Natural killer cell (primary cell): ENCODE measurements at regions not wholly inside any gene's neighbourhood (a gene's known extent, or its start where the extent isn't known, plus 50 kb on each side); places are given as distances from the start of the nearest gene placed in this dataset.
"Not testable (repeated sequence)": the region's sequence is repeated elsewhere in the genome, so short reads cannot be mapped to it uniquely, and the experiment has no call there.

Source experiments
- ATAC-seq, 3 donors: fragments of 150-1000 bp in 2 of 3; fragments of 200-7000 bp in 1 of 3; cut with Tn5 transposase; 1 replicate in 1 of 3; 2 replicates in 2 of 3; pipeline ENCODE4 v1.10.0; 2021; ENCODE audit warnings: mild to moderate bottlenecking in 2 of 3, moderate library complexity in 2 of 3
- DNase-seq, 2 donors: peaks; one replicate each; pipeline versions ENCODE4 v3.0.0 to v3.0.0-alpha.2; 2013 to 2021; ENCODE audit warnings: mixed read lengths in 1 of 2
- H3K27ac ChIP-seq: one replicate; pipeline ENCODE4 v1.5.1; 2013; ENCODE audit warnings: mild to moderate bottlenecking, low read length
- H3K27me3 ChIP-seq: one replicate; pipeline ENCODE4 v1.6.1; 2013; ENCODE audit warnings: low read length; ENCODE audit not compliant: control insufficient read depth, insufficient read depth
- H3K36me3 ChIP-seq: one replicate; pipeline ENCODE4 v1.6.1; 2013; ENCODE audit warnings: low read length; ENCODE audit not compliant: control insufficient read depth, insufficient read depth
- H3K4me1 ChIP-seq: one replicate; pipeline ENCODE4 v1.6.1; 2013; ENCODE audit warnings: low read length; ENCODE audit not compliant: control insufficient read depth, insufficient read depth
- H3K4me3 ChIP-seq: one replicate; pipeline ENCODE4 v1.5.1; 2013; ENCODE audit warnings: low read length
- H3K9me3 ChIP-seq: one replicate; pipeline ENCODE4 v1.6.1; 2013; ENCODE audit warnings: low read length; ENCODE audit not compliant: control insufficient read depth, insufficient read depth
- H3K27ac Mint-ChIP-seq, 2 donors: one replicate each; pipeline ENCODE4 v1.8.0; 2022; ENCODE audit warnings: mild to moderate bottlenecking in 2 of 2, mixed read lengths in 2 of 2, moderate library complexity in 1 of 2
- H3K27me3 Mint-ChIP-seq, 2 donors: one replicate each; pipeline ENCODE4 v1.8.0; 2022; ENCODE audit warnings: low read depth in 2 of 2, mixed read lengths in 2 of 2
- H3K36me3 Mint-ChIP-seq: one replicate; pipeline ENCODE4 v1.8.0; 2022; ENCODE audit warnings: mixed read lengths
- H3K4me1 Mint-ChIP-seq, 2 donors: one replicate each; pipeline ENCODE4 v1.8.0; 2022; ENCODE audit warnings: mixed read lengths in 2 of 2
- H3K4me3 Mint-ChIP-seq: one replicate; pipeline ENCODE4 v1.8.0; 2022; ENCODE audit warnings: mild to moderate bottlenecking, moderate library complexity, mixed read lengths
- H3K9me3 Mint-ChIP-seq, 2 donors: one replicate each; pipeline ENCODE4 v1.8.0; 2022; ENCODE audit warnings: mixed read lengths in 2 of 2
- CTCF ChIP-seq: fragments of 200-600 bp; IDR thresholded peaks from one replicate; pipeline ENCODE4 v1.8.0; 2022; ENCODE audit warnings: antibody characterized with exemption
- WGBS: methylation state at CpG from one replicate; pipeline ENCODE4 v1.1.7; 2013; ENCODE audit warnings: missing lambda C conversion rate; ENCODE audit not compliant: insufficient coverage; 5-methylcytosine and 5-hydroxymethylcytosine counted together
- intact Hi-C: fragments of 100-400 bp; cut with micrococcal nuclease; formaldehyde crosslinking; loops from one replicate; pipeline ENCODE4 v1.14.2; 2022

- no peaks in the 10 kb centered on the region for H3K9me3 Mint-ChIP-seq
- Histone ChIP-seq H3K9me3 (no peaks in the 10 kb centered on the region), H3K27ac (no peak overlapping the region), H3K27me3 (no peaks in the 10 kb centered on the region), H3K4me3 (no peak overlapping the region), H3K36me3 (no peaks in the 10 kb centered on the region), H3K4me1 (no peaks in the 10 kb centered on the region)
- H3K27me3 Mint-ChIP-seq = peaks cover 6 to 13% of the 10 kb centered on the region in 2 donors
- intact Hi-C loops = no loop called here
- ATAC-seq (no peak), DNase-seq (no peak)
- TF ChIP-seq CTCF = no peak
- no peaks in the 10 kb centered on the region for H3K36me3 Mint-ChIP-seq
- WGBS = 78% methylated on average over 5 of the region's 5 CpGs
- H3K4me3 Mint-ChIP-seq = no peak overlapping the region
- no peaks in the 10 kb centered on the region for H3K4me1 Mint-ChIP-seq
- no peak overlapping the region for H3K27ac Mint-ChIP-seq
Measured at GRCh38 chr20:40953856-40954255, 74.8 kb upstream of the TOP1 start.

DNA sequence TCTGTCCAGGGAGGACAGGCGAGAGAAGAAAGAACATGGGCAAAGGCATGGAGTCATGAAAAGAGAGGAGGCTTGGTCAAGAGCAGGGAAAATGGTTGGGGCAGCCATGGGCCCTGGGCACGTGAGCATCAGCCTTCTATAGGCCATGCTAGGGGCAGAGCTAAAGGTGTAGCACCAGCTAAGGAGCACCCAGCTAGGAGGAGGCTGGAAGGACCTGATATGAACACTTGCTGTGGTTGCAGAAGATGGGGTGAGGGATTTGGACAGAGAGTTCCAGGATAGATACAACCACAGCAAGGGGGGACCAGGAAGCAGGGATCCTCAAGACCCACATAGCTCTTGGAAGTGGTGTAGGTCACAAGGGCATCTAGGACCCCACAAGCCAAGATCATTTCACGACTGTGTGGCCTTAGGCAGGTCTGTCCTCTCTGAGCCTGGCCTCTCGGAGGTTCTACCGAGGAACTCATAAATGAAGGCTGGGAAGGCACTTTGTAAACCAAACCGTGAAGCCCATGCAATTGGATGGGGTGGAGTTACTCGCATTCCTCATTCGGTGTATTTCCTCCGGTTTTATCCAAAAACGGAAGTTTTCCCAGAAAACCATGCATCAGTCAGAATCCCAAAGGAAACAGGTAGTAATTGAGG lies 74.0 kb upstream of the TOP1 start:
- H3K27me3 ChIP-seq = no peaks in the 10 kb centered on the region
- no peak for TF ChIP-seq CTCF
- Mint-ChIP-seq H3K9me3 (no peaks in the 10 kb centered on the region), H3K27ac (no peak overlapping the region), H3K27me3 (peaks cover 6 to 13% of the 10 kb centered on the region in 2 donors), H3K4me3 (no peak overlapping the region), H3K36me3 (no peaks in the 10 kb centered on the region), H3K4me1 (no peaks in the 10 kb centered on the region)
- 95% methylated on average over 10 of the region's 10 CpGs for WGBS
- no peak overlapping the region for H3K4me3 ChIP-seq
- H3K9me3 ChIP-seq = no peaks in the 10 kb centered on the region
- H3K27ac ChIP-seq = no peak overlapping the region
- H3K4me1 ChIP-seq = no peaks in the 10 kb centered on the region
- ATAC-seq (no peak), DNase-seq (no peak)
- intact Hi-C loops = no loop called here
- no peaks in the 10 kb centered on the region for H3K36me3 ChIP-seq

DNA sequence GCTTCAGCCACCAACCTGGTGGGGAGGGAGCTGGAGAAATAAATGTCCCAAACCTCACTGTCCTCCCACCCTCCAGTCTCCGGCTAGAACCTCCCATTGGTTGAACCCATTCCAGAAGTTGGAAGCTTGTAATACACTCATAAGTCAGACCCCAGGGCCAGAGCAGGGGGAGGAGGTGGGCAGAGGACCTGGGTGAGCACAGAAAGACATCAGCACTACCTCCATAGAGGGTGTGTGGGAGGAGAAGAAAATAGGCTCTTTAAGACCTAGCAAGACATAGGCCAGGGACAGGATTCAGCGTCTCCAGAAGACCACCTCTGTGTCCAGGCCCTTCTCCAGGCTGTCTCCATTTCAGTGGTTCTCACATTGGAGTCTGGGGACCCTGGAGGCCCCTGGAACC lies 73.3 kb upstream of the TOP1 start:
- no peaks in the 10 kb centered on the region for H3K36me3 ChIP-seq
- Mint-ChIP-seq H3K36me3 (no peaks in the 10 kb centered on the region), H3K4me1 (no peaks in the 10 kb centered on the region), H3K27ac (no peak overlapping the region), H3K4me3 (no peak overlapping the region), H3K27me3 (peaks cover 6 to 13% of the 10 kb centered on the region in 2 donors), H3K9me3 (no peaks in the 10 kb centered on the region)
- no peaks in the 10 kb centered on the region for H3K9me3 ChIP-seq
- DNase-seq = no peak
- H3K4me3 ChIP-seq = no peak overlapping the region
- H3K4me1 ChIP-seq = no peaks in the 10 kb centered on the region
- ATAC-seq = no peak
- 94% methylated on average over 1 of the region's 2 CpGs for WGBS
- no peak for TF ChIP-seq CTCF
- H3K27ac ChIP-seq = no peak overlapping the region
- intact Hi-C loops = no loop called here
- H3K27me3 ChIP-seq = no peaks in the 10 kb centered on the region

GRCh38 chr20:40955826-40956225 lies 72.8 kb upstream of the TOP1 start:
- H3K9me3 ChIP-seq, H3K4me3 Mint-ChIP-seq, H3K36me3 ChIP-seq, H3K27ac Mint-ChIP-seq, H3K27me3 ChIP-seq, H3K4me1 ChIP-seq, H3K9me3 Mint-ChIP-seq, H3K4me3 ChIP-seq, DNase-seq, ATAC-seq, H3K36me3 Mint-ChIP-seq, H3K27ac ChIP-seq, intact Hi-C loops, H3K4me1 Mint-ChIP-seq: not testable (repeated sequence)
- WGBS = 85% methylated on average over 7 of the region's 8 CpGs
- H3K27me3 Mint-ChIP-seq = peaks cover 5 to 10% of the 10 kb centered on the region in 2 donors
